IMR-90 (cell line): ENCODE measurements at regions not wholly inside any gene's neighbourhood (a gene's known extent, or its start where the extent isn't known, plus 50 kb on each side); places are given as distances from the start of the nearest gene placed in this dataset.

Experiments used
- CTCF ChIP-seq: conservative IDR thresholded peaks from 2 replicates; pipeline ENCODE4 v1.5.1; 2012; ENCODE audit warnings: mild to moderate bottlenecking, low read depth, low read length, improper control_type of control experiment
- ELK1 ChIP-seq: fragments of 150-350 bp; IDR thresholded peaks from 2 replicates; pipeline ENCODE4 v1.6.1; 2016; ENCODE audit warnings: low read depth, mild to moderate bottlenecking, low read length, moderate library complexity, borderline replicate concordance
- MAFK ChIP-seq: IDR thresholded peaks from 2 replicates; pipeline ENCODE4 v1.6.1; 2012; ENCODE audit warnings: low read depth, low read length, improper control_type of control experiment
- MAZ ChIP-seq: IDR thresholded peaks from 2 replicates; pipeline ENCODE4 v1.6.1; 2012; ENCODE audit warnings: low read depth, mild to moderate bottlenecking, low read length, improper control_type of control experiment, moderate library complexity, borderline replicate concordance
- POLR2A ChIP-seq: IDR thresholded peaks from 2 replicates; pipeline ENCODE4 v1.6.1; 2012; ENCODE audit warnings: mild to moderate bottlenecking, low read depth, low read length
- RAD21 ChIP-seq: IDR thresholded peaks from 2 replicates; pipeline ENCODE4 v1.6.1; 2012; ENCODE audit warnings: low read length, improper control_type of control experiment

DNA sequence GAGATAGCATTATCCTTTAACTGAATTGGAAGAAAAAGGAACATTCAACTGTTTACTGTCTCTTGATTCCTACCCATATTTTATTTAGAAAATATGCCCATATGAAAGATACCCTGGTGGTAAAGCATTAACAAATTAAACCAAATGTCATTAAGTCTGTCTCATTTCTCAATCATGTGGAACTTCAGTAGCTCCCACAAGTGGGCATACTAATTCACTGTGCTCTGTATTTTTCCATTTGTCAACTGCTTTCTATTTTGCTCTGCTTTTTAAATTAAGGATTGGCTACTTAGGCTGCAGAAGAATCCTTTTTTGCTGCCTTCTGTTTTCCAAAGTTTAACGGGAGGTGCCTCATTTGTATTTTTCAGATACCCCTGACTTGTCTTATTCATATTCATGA lies 77.2 kb downstream of the DDIT4L start:
- no peak for TF ChIP-seq CTCF
- TF ChIP-seq MAZ: no peak
- no peak for TF ChIP-seq POLR2A
- no peak for TF ChIP-seq ELK1
- no peak for TF ChIP-seq RAD21
- TF ChIP-seq MAFK: no peak
